ENCODE measurements at regions not wholly inside any gene's neighbourhood (a gene's known extent, or its start where the extent isn't known, plus 50 kb on each side); places are given as distances from the start of the nearest gene placed in this dataset.

GRCh38 chr6:120395784-120396183 is 938.5 kb downstream of the TBC1D32 start:
- H3K9me3 ChIP-seq, result no peaks in the 10 kb centered on the region
- no peak for TF ChIP-seq CTCF (IDR thresholded peaks at IDR 0.05)
- no peak for TF ChIP-seq POLR2A (IDR thresholded peaks at IDR 0.05)
- H3K27ac ChIP-seq, result no peak overlapping the region
- H3K27me3 ChIP-seq, result no peaks in the 10 kb centered on the region
- no peaks in the 10 kb centered on the region for H3K36me3 ChIP-seq
- no peak for DNase-seq
- no peaks in the 10 kb centered on the region for H3K4me1 ChIP-seq
- intact Hi-C loops (cut with DNase I; ENCODE audit: low total_unique reads), result no loop called here
- H3K4me3 ChIP-seq, result no peak overlapping the region

GRCh38 chr6:120395330-120395729 is 939.0 kb downstream of the TBC1D32 start:
- TF ChIP-seq CTCF (IDR thresholded peaks at IDR 0.05) (no peak), POLR2A (IDR thresholded peaks at IDR 0.05) (no peak)
- Histone ChIP-seq H3K27ac (no peak overlapping the region), H3K4me3 (no peak overlapping the region), H3K27me3 (no peaks in the 10 kb centered on the region), H3K36me3 (no peaks in the 10 kb centered on the region), H3K9me3 (no peaks in the 10 kb centered on the region), H3K4me1 (no peaks in the 10 kb centered on the region)
- no peak for DNase-seq
- intact Hi-C loops (cut with DNase I; ENCODE audit: low total_unique reads), result no loop called here

GRCh38 chr6:120392941-120393340 is 941.3 kb downstream of the TBC1D32 start:
- H3K27ac ChIP-seq, result no peak overlapping the region
- TF ChIP-seq POLR2A (IDR thresholded peaks at IDR 0.05) (no peak), CTCF (IDR thresholded peaks at IDR 0.05) (no peak)
- no peaks in the 10 kb centered on the region for H3K27me3 ChIP-seq
- no peaks in the 10 kb centered on the region for H3K36me3 ChIP-seq
- no peaks in the 10 kb centered on the region for H3K9me3 ChIP-seq
- no peaks in the 10 kb centered on the region for H3K4me1 ChIP-seq
- intact Hi-C loops (cut with DNase I; ENCODE audit: low total_unique reads), result no loop called here
- DNase-seq, result no peak
- no peak overlapping the region for H3K4me3 ChIP-seq

- Histone ChIP-seq H3K27me3 (no peaks in the 10 kb centered on the region), H3K36me3 (no peaks in the 10 kb centered on the region), H3K27ac (no peak overlapping the region), H3K4me3 (no peak overlapping the region), H3K9me3 (no peaks in the 10 kb centered on the region), H3K4me1 (no peaks in the 10 kb centered on the region)
- no peak for DNase-seq
- intact Hi-C loops (cut with DNase I; ENCODE audit: low total_unique reads), result no loop called here
- no peak for TF ChIP-seq POLR2A (IDR thresholded peaks at IDR 0.05)
- TF ChIP-seq CTCF (IDR thresholded peaks at IDR 0.05), result no peak
These were observed 949.6 kb downstream of the TBC1D32 start for GRCh38 chr6:120384671-120385070.

GRCh38 chr6:120383681-120384080 is 950.6 kb downstream of the TBC1D32 start:
- no peak for TF ChIP-seq POLR2A (IDR thresholded peaks at IDR 0.05)
- TF ChIP-seq CTCF (IDR thresholded peaks at IDR 0.05), result no peak
- intact Hi-C loops (cut with DNase I; ENCODE audit: low total_unique reads), result no loop called here
- no peak overlapping the region for H3K27ac ChIP-seq
- no peaks in the 10 kb centered on the region for H3K36me3 ChIP-seq
- no peaks in the 10 kb centered on the region for H3K27me3 ChIP-seq
- H3K4me3 ChIP-seq, result no peak overlapping the region
- no peaks in the 10 kb centered on the region for H3K4me1 ChIP-seq
- no peak for DNase-seq
- H3K9me3 ChIP-seq, result no peaks in the 10 kb centered on the region

Data from uterus (tissue), 3 donors.